Thyroid gland (tissue), 4 donors: ENCODE measurements at regions not wholly inside any gene's neighbourhood (a gene's known extent, or its start where the extent isn't known, plus 50 kb on each side); places are given as distances from the start of the nearest gene placed in this dataset.

Source experiments
- CTCF ChIP-seq, 6 experiments: fragments of 200-600 bp in 3 of 6; fragments of 450-650 bp in 3 of 6; sonication (generic) in 3 of 6; IDR thresholded peaks; one replicate each; pipeline ENCODE4 v1.5.1; 2016 to 2019; ENCODE audit warnings: antibody characterized with exemption in 6 of 6, mild to moderate bottlenecking in 2 of 6, inconsistent platforms in 1 of 6, moderate library complexity in 1 of 6
- POLR2A ChIP-seq, 2 donors: fragments of 450-650 bp; IDR thresholded peaks; one replicate each; pipeline ENCODE4 v1.6.1; 2017; ENCODE audit warnings: antibody characterized with exemption in 2 of 2, mild to moderate bottlenecking in 2 of 2, moderate library complexity in 1 of 2

DNA sequence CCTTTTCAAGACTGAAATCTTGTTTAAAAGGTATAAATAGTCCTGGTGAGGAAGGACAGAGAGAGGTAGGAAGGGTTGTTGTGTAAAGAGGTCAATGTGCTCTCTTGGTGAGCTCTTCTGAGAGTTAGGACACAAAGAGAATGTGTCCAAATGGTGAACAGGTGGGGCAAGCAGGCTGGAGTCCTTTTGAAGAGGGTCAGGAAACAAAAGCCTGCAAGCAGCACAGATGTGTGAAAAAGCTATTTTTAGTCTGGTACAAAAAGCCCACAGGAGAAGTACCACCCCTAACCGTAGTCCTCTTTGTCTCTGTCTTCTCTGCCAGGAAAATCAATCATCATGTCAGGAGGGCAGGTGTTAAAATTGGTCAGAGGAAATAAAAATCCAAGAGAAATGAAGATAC, 54.4 kb upstream of the SYN3 start:
- TF ChIP-seq CTCF (IDR thresholded peaks at IDR 0.05): no peak
- no peak for TF ChIP-seq POLR2A (IDR thresholded peaks at IDR 0.05)
